ENCODE measurements at regions not wholly inside any gene's neighbourhood (a gene's known extent, or its start where the extent isn't known, plus 50 kb on each side); places are given as distances from the start of the nearest gene placed in this dataset.

GRCh38 chr10:78533098-78533497, 499.4 kb downstream of the RPS24 start:
- TF ChIP-seq CTCF (conservative IDR thresholded peaks at IDR 0.05 in 1 of 2, IDR thresholded peaks at IDR 0.05 in 1 of 2; ENCODE audit: extremely low read depth in 1 of 2, insufficient read depth in 1 of 2, low read depth in 1 of 2, low read length in 2 of 2) (no peak), EZH2 (IDR thresholded peaks at IDR 0.05; ENCODE audit: borderline replicate concordance, low read length) (no peak)

Measured in mammary epithelial cell (primary cell).